ENCODE measurements at regions not wholly inside any gene's neighbourhood (a gene's known extent, or its start where the extent isn't known, plus 50 kb on each side); places are given as distances from the start of the nearest gene placed in this dataset.
"Not testable (repeated sequence)": the region's sequence is repeated elsewhere in the genome, so short reads cannot be mapped to it uniquely, and the experiment has no call there.

GRCh38 chr6:142633317-142633716 is 311.7 kb downstream of the HIVEP2 start:
- DNase-seq (ENCODE audit: insufficient read length, low spot score) (no peak), FAIRE-seq (no peak)

GRCh38 chr6:142635130-142635529 is 309.8 kb downstream of the HIVEP2 start:
- no peak for DNase-seq (ENCODE audit: insufficient read length, low spot score)
- no peak for FAIRE-seq

- DNase-seq (ENCODE audit: insufficient read length, low spot score): no peak
- FAIRE-seq: no peak
Observed at GRCh38 chr6:142637624-142638351, 307.2 kb downstream of the HIVEP2 start.

DNA sequence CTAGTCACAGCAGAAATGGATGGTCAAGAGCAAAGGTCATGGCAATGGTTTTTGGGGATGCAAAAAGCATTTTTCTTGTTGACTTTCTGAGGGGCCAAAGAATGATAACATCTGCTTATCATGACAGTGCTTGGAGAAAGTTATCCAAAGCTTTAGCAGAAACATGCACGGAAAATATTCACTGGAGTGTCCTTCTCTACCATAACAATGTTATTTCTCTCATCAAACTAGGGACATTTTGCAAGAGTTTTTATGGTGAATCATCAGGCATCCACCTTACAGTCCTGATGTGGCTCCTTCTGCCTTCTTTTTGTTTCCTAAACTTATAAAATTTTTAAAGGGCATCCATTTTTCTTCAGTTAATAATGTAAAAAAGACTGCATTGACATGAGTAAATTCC is 302.3 kb downstream of the HIVEP2 start:
- no peak for DNase-seq (ENCODE audit: insufficient read length, low spot score)
- FAIRE-seq: no peak

- DNase-seq (ENCODE audit: insufficient read length, low spot score): no peak
- FAIRE-seq: no peak
Observed at GRCh38 chr6:142644866-142645265, 300.1 kb downstream of the HIVEP2 start.

DNA sequence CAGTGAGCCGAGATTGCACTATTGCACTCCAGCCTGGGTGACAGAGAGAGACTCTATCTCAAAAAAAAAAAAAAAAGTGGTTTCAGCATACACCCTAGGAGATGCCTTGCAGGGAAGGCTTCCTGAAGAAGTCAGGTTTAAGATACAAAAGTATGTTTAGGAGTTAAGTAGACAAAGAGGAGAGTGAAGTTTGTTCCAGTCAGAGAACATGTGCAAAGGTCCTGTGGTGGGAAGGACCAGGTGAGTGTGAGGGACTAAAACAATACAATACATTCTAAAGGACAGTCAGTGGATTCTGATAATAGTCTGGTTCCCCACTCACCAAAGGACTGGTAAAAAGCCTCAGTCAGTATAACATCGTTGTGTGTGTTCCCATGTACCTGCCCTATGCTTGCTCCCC is 299.3 kb downstream of the HIVEP2 start:
- FAIRE-seq (no peak), DNase-seq (ENCODE audit: insufficient read length, low spot score) (no peak)

DNA sequence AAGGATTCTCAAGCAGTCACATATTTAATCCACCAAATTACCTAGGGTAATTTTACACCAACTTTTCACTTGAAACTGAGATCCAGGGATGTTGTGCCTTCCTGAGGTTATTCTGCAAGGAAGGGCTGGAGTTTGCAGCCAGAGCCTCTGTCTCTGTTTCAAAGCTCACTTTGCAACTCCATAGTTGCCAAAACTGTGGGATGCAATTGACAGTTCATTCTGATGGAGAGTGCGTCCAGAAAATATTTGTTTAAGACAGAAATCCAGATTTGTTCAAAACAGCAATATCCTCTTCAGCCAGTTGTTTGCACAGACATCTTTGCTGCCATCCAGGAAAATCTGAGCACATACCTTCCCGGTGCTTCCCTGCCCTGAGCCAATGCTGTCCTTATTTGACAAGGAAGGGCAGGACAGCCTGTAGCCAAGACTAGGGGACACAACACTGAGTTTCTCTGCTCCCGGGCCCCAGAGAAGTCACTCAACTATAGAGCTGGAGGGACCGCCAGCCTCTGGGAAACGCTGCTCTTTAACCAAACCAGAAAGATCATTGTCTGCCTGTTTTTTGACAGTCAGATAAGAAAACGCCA is 297.4 kb downstream of the HIVEP2 start:
- no peak for DNase-seq (ENCODE audit: insufficient read length, low spot score)
- no peak for FAIRE-seq

DNA sequence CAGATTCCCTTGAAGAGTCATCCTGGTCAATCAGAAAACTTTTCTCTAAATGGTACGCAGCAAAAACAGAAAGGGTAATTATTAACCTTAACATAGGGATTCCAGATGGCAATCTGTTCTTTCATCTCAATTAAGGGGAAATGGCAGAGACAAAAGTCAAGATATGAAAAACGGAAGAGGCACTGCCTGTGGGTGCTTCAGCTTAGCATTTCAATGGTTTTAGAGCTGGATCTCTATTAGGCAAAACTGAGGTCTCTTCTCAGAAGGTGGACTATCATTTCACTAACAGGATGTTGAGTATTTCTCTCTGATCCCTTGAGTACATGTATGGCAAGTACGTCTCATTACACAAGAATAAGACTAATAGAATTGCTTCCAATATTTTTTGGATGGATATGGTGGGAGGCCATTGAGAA is 296.9 kb downstream of the HIVEP2 start:
- FAIRE-seq: no peak
- no peak for DNase-seq (ENCODE audit: insufficient read length, low spot score)

DNA sequence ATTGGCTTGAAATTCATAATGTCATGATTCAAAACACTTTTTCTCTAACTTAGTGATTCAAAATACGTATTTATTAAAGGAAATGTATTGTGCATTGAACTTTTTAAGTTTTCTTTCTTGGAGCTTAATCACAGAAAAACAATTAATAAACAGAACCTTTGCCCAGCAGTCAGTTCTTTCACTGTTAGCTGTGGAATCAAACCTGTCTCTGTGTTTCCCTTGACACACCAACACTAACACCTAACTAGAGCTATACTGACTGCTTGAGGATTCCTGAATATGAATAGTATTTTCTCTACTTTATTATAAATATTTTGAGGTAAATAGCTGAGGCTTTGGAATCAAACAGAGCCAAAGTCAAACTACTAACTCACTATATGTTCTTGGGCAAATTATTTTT is 296.4 kb downstream of the HIVEP2 start:
- FAIRE-seq (no peak), DNase-seq (ENCODE audit: insufficient read length, low spot score) (no peak)

- DNase-seq (ENCODE audit: insufficient read length, low spot score); FAIRE-seq: not testable (repeated sequence)
Observed at GRCh38 chr6:142649438-142650234, 295.3 kb downstream of the HIVEP2 start.

DNA sequence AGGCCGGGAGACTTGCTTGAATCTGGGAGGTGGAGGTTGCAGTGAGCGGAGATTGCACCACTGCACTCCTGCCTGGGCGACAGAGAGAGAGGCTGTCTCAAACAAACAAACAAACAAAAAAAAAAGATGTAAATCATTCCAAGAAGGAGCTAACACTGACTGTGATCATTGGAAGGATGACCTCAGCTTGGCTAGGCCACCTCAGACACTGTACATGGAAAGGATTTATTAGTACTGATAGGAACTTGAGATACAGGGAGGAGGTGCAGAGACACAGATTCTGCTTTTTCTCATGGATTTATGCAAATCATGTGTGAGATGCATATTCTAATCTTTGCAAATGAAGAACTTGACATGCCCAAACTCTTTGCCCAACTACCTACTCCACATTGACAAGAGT is 293.6 kb downstream of the HIVEP2 start:
- DNase-seq (ENCODE audit: insufficient read length, low spot score) (no peak), FAIRE-seq (no peak)

GRCh38 chr6:142653710-142654420 is 291.1 kb downstream of the HIVEP2 start:
- DNase-seq (ENCODE audit: insufficient read length, low spot score) (no peak), FAIRE-seq (no peak)

- DNase-seq (ENCODE audit: insufficient read length, low spot score) (no peak), FAIRE-seq (no peak)
Observed at GRCh38 chr6:142659661-142660060, 285.3 kb downstream of the HIVEP2 start.

- FAIRE-seq (no peak), DNase-seq (ENCODE audit: insufficient read length, low spot score) (no peak)
Observed at GRCh38 chr6:142665393-142665792, 279.6 kb downstream of the HIVEP2 start.

GRCh38 chr6:142666599-142667185 is 278.3 kb downstream of the HIVEP2 start:
- no peak for FAIRE-seq
- DNase-seq (ENCODE audit: insufficient read length, low spot score): no peak

- DNase-seq (ENCODE audit: insufficient read length, low spot score) (no peak), FAIRE-seq (no peak)
Observed at GRCh38 chr6:142669471-142670351, 275.3 kb downstream of the HIVEP2 start.

DNA sequence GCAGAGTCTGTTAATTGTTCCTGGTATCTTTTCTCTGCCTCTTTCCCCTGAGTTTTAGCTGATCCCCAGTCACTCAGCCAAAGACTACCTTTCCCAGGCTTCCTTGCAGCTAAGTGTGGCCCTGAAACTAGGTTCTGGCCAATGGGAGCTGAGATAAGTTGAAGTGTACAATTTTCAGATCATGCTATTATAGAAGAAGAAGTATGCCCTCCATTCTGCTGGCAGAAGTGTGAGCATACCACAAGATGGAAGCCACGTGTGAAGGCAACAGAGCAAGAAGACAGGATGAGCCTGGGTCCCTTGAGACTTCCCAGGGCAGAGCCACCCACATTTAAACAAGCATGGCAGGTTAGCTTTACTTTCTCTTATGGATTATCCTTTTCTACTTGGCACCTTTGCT is 273.2 kb downstream of the HIVEP2 start:
- DNase-seq (ENCODE audit: insufficient read length, low spot score) (peak; percentile 13), FAIRE-seq (no peak)

DNA sequence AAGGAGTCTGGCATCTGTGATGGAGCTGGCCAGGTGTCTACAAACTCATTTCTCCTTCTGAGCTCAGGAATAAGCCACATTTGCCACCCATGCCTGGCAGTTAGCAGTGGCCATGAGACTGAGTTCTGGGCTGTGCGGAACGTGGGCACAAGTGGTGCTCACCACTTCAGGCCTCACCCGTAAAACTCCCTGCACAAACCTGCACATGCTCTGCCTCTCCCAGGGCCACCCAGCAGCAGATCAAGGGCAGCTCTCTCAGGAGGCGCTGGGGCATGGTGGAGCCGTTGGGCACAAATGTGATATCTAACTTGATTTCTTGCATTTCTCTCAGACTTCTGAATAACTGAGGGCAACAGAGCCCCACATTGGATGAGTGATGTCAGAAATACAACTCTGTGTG is 269.5 kb downstream of the HIVEP2 start:
- DNase-seq (ENCODE audit: insufficient read length, low spot score) (no peak), FAIRE-seq (no peak)

GRCh38 chr6:142676027-142676443 is 268.9 kb downstream of the HIVEP2 start:
- DNase-seq (ENCODE audit: insufficient read length, low spot score) (no peak), FAIRE-seq (no peak)
